IMR-90 (cell line): ENCODE measurements at regions not wholly inside any gene's neighbourhood (a gene's known extent, or its start where the extent isn't known, plus 50 kb on each side); places are given as distances from the start of the nearest gene placed in this dataset.

Experiments used
- ATAC-seq: fragments of 200-7000 bp; cut with Tn5 transposase; 2 replicates; pipeline ENCODE4 v1.9.1; 2020; ENCODE audit warnings: low read depth, mild to moderate bottlenecking, moderate library complexity
- BruUV-seq: library from RNA; stranded (reverse); fragments of 400-500 nt; replicated peaks from 2 replicates; lab custom pipeline; 2021; lab: Mats Ljungman, UMichigan
- CTCF ChIA-PET: fragments of 300-600 bp; formaldehyde crosslinking; extraction: SDS; loops from one replicate; lab custom pipeline; 2021; ENCODE audit warnings: antibody characterized with exemption; lab: Yijun Ruan, JAX
- POLR2A ChIA-PET: fragments of 300-600 bp; sonication (Branson Sonifier 250); formaldehyde crosslinking; loops from one replicate; lab custom pipeline; 2022; ENCODE audit warnings: antibody characterized with exemption; ENCODE audit not compliant: unreplicated experiment; lab: Charles Lee
- DNase-seq: peaks from one replicate; pipeline ENCODE4 v3.0.0; 2013
- H2AFZ ChIP-seq: replicated peaks from 2 replicates; pipeline ENCODE3; 2013; ENCODE audit warnings: low read length, mild to moderate bottlenecking; ENCODE audit not compliant: poor library complexity
- H2AK5ac ChIP-seq: 2 replicates; pipeline ENCODE4 v1.6.1; 2013; ENCODE audit warnings: low read depth, low read length, inconsistent platforms
- H2AK9ac ChIP-seq: replicated peaks from 2 replicates; pipeline ENCODE3; 2013; ENCODE audit warnings: mild to moderate bottlenecking, low read depth, low read length, moderate library complexity; ENCODE audit not compliant: poor library complexity
- H2BK120ac ChIP-seq: 2 replicates; pipeline ENCODE4 v1.6.1; 2013; ENCODE audit warnings: low read depth, low read length, inconsistent platforms
- H2BK15ac ChIP-seq: 3 replicates; pipeline ENCODE4 v1.6.1; 2013; ENCODE audit warnings: low read depth, low read length, inconsistent platforms
- H2BK20ac ChIP-seq: 2 replicates; pipeline ENCODE4 v1.6.1; 2013; ENCODE audit warnings: low read depth, mild to moderate bottlenecking, inconsistent platforms, low read length, moderate library complexity
- H2BK5ac ChIP-seq: 2 replicates; pipeline ENCODE4 v1.6.1; 2013; ENCODE audit warnings: mild to moderate bottlenecking, low read depth, low read length, inconsistent platforms; ENCODE audit not compliant: poor library complexity, severe bottlenecking
- H3K14ac ChIP-seq: replicated peaks from 2 replicates; pipeline ENCODE4 v1.6.1; 2013; ENCODE audit warnings: low read depth, low read length, inconsistent platforms
- H3K18ac ChIP-seq: 2 replicates; pipeline ENCODE4 v1.6.1; 2013; ENCODE audit warnings: low read depth, low read length, control low read depth
- H3K23ac ChIP-seq: 2 replicates; pipeline ENCODE4 v1.6.1; 2013; ENCODE audit warnings: low read depth, low read length, inconsistent platforms
- H3K27ac ChIP-seq: 2 replicates; pipeline ENCODE4 v1.5.1; 2013; ENCODE audit warnings: mild to moderate bottlenecking, control low read depth, low read length; ENCODE audit not compliant: insufficient read depth
- H3K27me3 ChIP-seq: 2 replicates; pipeline ENCODE4 v1.6.1; 2013; ENCODE audit warnings: low read length; ENCODE audit not compliant: control insufficient read depth, insufficient read depth
- H3K36me3 ChIP-seq: 2 replicates; pipeline ENCODE4 v1.6.1; 2013; ENCODE audit warnings: low read length, mixed read lengths; ENCODE audit not compliant: control insufficient read depth, insufficient read depth
- H3K4ac ChIP-seq: 2 replicates; pipeline ENCODE4 v1.6.1; 2013; ENCODE audit warnings: low read depth, low read length, inconsistent platforms
- H3K4me1 ChIP-seq: 2 replicates; pipeline ENCODE4 v1.6.1; 2013; ENCODE audit warnings: low read length, mixed read lengths; ENCODE audit not compliant: control insufficient read depth, insufficient read depth
- H3K4me2 ChIP-seq: 2 replicates; pipeline ENCODE4 v1.6.1; 2013; ENCODE audit warnings: low read depth, mild to moderate bottlenecking, control low read depth, low read length, moderate library complexity
- H3K4me3 ChIP-seq: 2 replicates; pipeline ENCODE4 v1.5.1; 2013; ENCODE audit warnings: low read depth, mild to moderate bottlenecking, control low read depth, low read length, moderate library complexity; ENCODE audit not compliant: insufficient read depth
- H3K56ac ChIP-seq: 2 replicates; pipeline ENCODE4 v1.6.1; 2013; ENCODE audit warnings: low read length, inconsistent platforms; ENCODE audit not compliant: insufficient read depth; ENCODE audit errors: extremely low read depth
- H3K79me1 ChIP-seq, 2 experiments: 2 replicates each; pipeline ENCODE4 v1.6.1; 2013; ENCODE audit warnings: low read length in 2 of 2, inconsistent platforms in 1 of 2, low read depth in 1 of 2
- H3K9ac ChIP-seq: 2 replicates; pipeline ENCODE4 v1.6.1; 2013; ENCODE audit warnings: low read depth, low read length, control low read depth
- H3K9me1 ChIP-seq: 2 replicates; pipeline ENCODE4 v1.6.1; 2013; ENCODE audit warnings: low read length, inconsistent platforms; ENCODE audit not compliant: insufficient read depth
- H3K9me3 ChIP-seq: 2 replicates; pipeline ENCODE4 v1.6.1; 2013; ENCODE audit warnings: low read length; ENCODE audit not compliant: control insufficient read depth, insufficient read depth
- H4K20me1 ChIP-seq: 2 replicates; pipeline ENCODE4 v1.6.1; 2013; ENCODE audit warnings: low read length, inconsistent platforms; ENCODE audit not compliant: insufficient read depth
- H4K5ac ChIP-seq: 2 replicates; pipeline ENCODE4 v1.6.1; 2013; ENCODE audit warnings: mild to moderate bottlenecking, low read depth, low read length, control low read depth
- H4K8ac ChIP-seq, 2 experiments: 2 replicates each; pipeline ENCODE4 v1.6.1; 2013; ENCODE audit warnings: low read depth in 2 of 2, low read length in 2 of 2, control low read depth in 1 of 2, inconsistent platforms in 1 of 2
- H4K91ac ChIP-seq: 2 replicates; pipeline ENCODE4 v1.6.1; 2013; ENCODE audit warnings: low read depth, low read length, inconsistent platforms; ENCODE audit not compliant: insufficient read depth
- CHD1 ChIP-seq: IDR thresholded peaks from 2 replicates; pipeline ENCODE4 v1.6.1; 2012; ENCODE audit warnings: low read depth, low read length, improper control_type of control experiment
- POLR2A ChIP-seq: IDR thresholded peaks from 2 replicates; pipeline ENCODE4 v1.6.1; 2012; ENCODE audit warnings: mild to moderate bottlenecking, low read depth, low read length
- RAD21 ChIP-seq: IDR thresholded peaks from 2 replicates; pipeline ENCODE4 v1.6.1; 2012; ENCODE audit warnings: low read length, improper control_type of control experiment
- WGBS, 2 experiments: methylation state at CpG; one replicate each; pipeline versions ENCODE4 v1.1.5 to v1.1.7; 2013; ENCODE audit warnings: missing lambda C conversion rate in 2 of 2; ENCODE audit not compliant: insufficient read length in 1 of 2; ENCODE audit errors: extremely low coverage in 2 of 2; 5-methylcytosine and 5-hydroxymethylcytosine counted together
- dilution Hi-C: fragments of 300-500 bp; cut with HindIII; formaldehyde crosslinking; loops from one replicate; pipeline ENCODE4 v1.14.3; 2018; ENCODE audit warnings: low sequenced_read_pairs; ENCODE audit not compliant: unreplicated experiment
- in situ Hi-C: fragments of 300-500 bp; cut with MboI; formaldehyde crosslinking; loops from 3 replicates; pipeline ENCODE4 v1.14.3; 2019; ENCODE audit warnings: low sequenced_read_pairs, inconsistent platforms, mixed read lengths
- intact Hi-C: fragments of 100-400 bp; cut with micrococcal nuclease; formaldehyde crosslinking; loops from 2 replicates; pipeline ENCODE4 v1.10.0; 2022
- TF ChIP-seq, protein P1 (sequence below): fragments of 150-350 bp; IDR thresholded peaks from 2 replicates; pipeline ENCODE4 v1.6.1; 2017; ENCODE audit warnings: mild to moderate bottlenecking, antibody characterized with exemption, low read length, low read depth
- TF ChIP-seq, protein P2 (sequence below): conservative IDR thresholded peaks from 2 replicates; pipeline ENCODE4 v1.5.1; 2012; ENCODE audit warnings: mild to moderate bottlenecking, low read depth, low read length, improper control_type of control experiment
- TF ChIP-seq, protein P3 (sequence below): fragments of 150-350 bp; IDR thresholded peaks from 2 replicates; pipeline ENCODE4 v1.6.1; 2016; ENCODE audit warnings: low read depth, mild to moderate bottlenecking, low read length, moderate library complexity, borderline replicate concordance

DNA sequence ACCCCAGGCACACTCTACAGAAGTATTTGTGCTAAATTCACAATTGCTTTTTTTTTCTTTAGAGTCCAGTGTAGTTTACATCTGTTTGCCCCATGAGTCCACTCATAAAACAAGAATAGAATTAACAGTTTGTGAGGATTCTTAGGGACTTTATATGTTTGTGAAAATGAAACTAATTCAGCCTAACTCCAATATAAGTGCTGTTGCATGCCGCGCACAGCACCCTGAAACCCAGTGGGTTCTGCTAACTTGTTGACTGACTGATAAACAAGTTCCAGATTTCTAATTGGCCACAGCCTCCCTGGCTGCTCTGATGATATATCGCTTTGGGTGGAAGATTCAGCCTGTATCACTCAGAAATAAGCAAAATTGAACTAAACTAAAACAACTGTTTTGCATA lies 561.4 kb downstream of the PKHD1 start:
- Histone ChIP-seq H2AFZ (no peak overlapping the region), H2AK9ac (no peak overlapping the region), H3K56ac (no peak overlapping the region), H3K4me2 (no peak overlapping the region), H3K9me3 (peaks cover 5% of the 10 kb centered on the region), H3K14ac (no peak overlapping the region), H2BK5ac (no peak overlapping the region), H3K4ac (no peak overlapping the region), H2BK15ac (no peak overlapping the region), H4K8ac (no peak overlapping the region), H2AK5ac (no peak overlapping the region), H2BK20ac (no peak overlapping the region), H4K20me1 (no peaks in the 10 kb centered on the region), H3K4me1 (no peaks in the 10 kb centered on the region), H3K9me1 (no peaks in the 10 kb centered on the region), H4K5ac (no peak overlapping the region), H4K91ac (no peak overlapping the region), H3K23ac (no peak overlapping the region), H2BK120ac (no peak overlapping the region), H3K27ac (no peak overlapping the region), H3K9ac (no peak overlapping the region), H3K79me1 (no peaks in the 10 kb centered on the region), H3K4me3 (no peak overlapping the region), H3K18ac (no peak overlapping the region), H3K36me3 (no peaks in the 10 kb centered on the region), H3K27me3 (no peaks in the 10 kb centered on the region)
- dilution Hi-C loops (no loop called here), intact Hi-C loops (no loop called here), in situ Hi-C loops (no loop called here)
- no TSS peak for BruUV-seq
- no peak for ATAC-seq
- no peak for TF ChIP-seq RAD21
- TF ChIP-seq, protein P1, sequence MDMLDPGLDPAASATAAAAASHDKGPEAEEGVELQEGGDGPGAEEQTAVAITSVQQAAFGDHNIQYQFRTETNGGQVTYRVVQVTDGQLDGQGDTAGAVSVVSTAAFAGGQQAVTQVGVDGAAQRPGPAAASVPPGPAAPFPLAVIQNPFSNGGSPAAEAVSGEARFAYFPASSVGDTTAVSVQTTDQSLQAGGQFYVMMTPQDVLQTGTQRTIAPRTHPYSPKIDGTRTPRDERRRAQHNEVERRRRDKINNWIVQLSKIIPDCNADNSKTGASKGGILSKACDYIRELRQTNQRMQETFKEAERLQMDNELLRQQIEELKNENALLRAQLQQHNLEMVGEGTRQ, result no peak
- TF ChIP-seq, protein P2, sequence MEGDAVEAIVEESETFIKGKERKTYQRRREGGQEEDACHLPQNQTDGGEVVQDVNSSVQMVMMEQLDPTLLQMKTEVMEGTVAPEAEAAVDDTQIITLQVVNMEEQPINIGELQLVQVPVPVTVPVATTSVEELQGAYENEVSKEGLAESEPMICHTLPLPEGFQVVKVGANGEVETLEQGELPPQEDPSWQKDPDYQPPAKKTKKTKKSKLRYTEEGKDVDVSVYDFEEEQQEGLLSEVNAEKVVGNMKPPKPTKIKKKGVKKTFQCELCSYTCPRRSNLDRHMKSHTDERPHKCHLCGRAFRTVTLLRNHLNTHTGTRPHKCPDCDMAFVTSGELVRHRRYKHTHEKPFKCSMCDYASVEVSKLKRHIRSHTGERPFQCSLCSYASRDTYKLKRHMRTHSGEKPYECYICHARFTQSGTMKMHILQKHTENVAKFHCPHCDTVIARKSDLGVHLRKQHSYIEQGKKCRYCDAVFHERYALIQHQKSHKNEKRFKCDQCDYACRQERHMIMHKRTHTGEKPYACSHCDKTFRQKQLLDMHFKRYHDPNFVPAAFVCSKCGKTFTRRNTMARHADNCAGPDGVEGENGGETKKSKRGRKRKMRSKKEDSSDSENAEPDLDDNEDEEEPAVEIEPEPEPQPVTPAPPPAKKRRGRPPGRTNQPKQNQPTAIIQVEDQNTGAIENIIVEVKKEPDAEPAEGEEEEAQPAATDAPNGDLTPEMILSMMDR, result no peak
- TF ChIP-seq, protein P3, sequence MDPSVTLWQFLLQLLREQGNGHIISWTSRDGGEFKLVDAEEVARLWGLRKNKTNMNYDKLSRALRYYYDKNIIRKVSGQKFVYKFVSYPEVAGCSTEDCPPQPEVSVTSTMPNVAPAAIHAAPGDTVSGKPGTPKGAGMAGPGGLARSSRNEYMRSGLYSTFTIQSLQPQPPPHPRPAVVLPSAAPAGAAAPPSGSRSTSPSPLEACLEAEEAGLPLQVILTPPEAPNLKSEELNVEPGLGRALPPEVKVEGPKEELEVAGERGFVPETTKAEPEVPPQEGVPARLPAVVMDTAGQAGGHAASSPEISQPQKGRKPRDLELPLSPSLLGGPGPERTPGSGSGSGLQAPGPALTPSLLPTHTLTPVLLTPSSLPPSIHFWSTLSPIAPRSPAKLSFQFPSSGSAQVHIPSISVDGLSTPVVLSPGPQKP, result no peak
- TF ChIP-seq POLR2A, result no peak
- TF ChIP-seq CHD1, result no peak
- CTCF ChIA-PET, result no interaction called here
- POLR2A ChIA-PET, result no interaction called here
- no peak for DNase-seq
- WGBS, 2 experiments, result no CpG with 5 or more reads among the region's 3 CpGs
